ENCODE measurements at regions not wholly inside any gene's neighbourhood (a gene's known extent, or its start where the extent isn't known, plus 50 kb on each side); places are given as distances from the start of the nearest gene placed in this dataset.

- TF ChIP-seq GATA2 (IDR thresholded peaks at IDR 0.05; ENCODE audit: low read depth, low read length) (no peak), GATA3 (IDR thresholded peaks at IDR 0.05; ENCODE audit: low read depth, low read length) (no peak)
Measured at GRCh38 chr7:52691257-52691656, 344.2 kb upstream of the POM121L12 start.
